Fibroblast of the conjunctiva (primary cell): ENCODE measurements at regions not wholly inside any gene's neighbourhood (a gene's known extent, or its start where the extent isn't known, plus 50 kb on each side); places are given as distances from the start of the nearest gene placed in this dataset.
"Not testable (repeated sequence)": the region's sequence is repeated elsewhere in the genome, so short reads cannot be mapped to it uniquely, and the experiment has no call there.

Source experiments
- DNase-seq: peaks from one replicate; pipeline ENCODE4 v3.0.0-alpha.2; 2010; ENCODE audit warnings: low read depth

DNA sequence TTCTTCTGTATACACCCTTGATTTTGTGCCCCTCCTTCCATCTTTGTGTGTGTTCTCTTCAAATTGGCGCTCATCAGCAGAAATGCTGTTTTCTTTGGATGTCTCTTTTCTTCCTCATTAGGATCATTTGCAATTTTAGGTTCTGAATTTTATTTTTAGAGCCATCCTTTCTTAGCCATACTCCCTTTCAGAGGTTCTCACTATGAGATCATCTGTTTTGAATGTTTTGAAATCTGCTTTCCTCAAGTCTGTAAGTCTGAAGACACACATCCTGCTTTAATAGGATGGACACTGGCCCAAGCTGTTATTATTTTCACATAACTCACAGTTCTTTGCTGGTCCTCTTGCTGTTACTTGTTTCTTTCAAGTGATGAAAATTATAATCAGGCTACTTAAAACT, 124.8 kb downstream of the BDH1 start:
- no peak for DNase-seq

DNA sequence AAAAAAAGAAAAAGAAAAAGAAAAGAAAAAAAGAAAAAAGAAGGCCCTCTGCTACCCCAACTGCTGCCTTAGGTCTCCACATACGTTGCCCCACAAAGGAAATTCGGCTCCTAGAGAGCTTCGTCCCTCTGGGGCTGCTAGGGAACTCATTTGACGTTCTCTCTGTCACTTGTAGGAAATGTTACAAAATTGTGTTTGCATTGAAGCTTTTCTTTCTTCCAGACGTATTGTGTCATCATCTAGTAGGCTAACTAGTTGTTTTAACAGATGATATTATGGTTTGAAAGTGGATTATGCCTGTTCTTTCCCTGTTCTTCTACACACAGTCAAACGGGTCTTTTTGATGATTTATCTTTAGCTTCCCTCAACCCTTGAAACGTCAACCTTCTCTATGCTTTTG, 125.3 kb downstream of the BDH1 start:
- no peak for DNase-seq

- DNase-seq, result no peak
Observed at GRCh38 chr3:197428952-197429351, 126.8 kb downstream of the BDH1 start.

GRCh38 chr3:197428117-197428801, 127.5 kb downstream of the BDH1 start:
- DNase-seq, result no peak

- no peak for DNase-seq
Observed at GRCh38 chr3:197427021-197427420, 128.6 kb upstream of the DLG1 start.

DNA sequence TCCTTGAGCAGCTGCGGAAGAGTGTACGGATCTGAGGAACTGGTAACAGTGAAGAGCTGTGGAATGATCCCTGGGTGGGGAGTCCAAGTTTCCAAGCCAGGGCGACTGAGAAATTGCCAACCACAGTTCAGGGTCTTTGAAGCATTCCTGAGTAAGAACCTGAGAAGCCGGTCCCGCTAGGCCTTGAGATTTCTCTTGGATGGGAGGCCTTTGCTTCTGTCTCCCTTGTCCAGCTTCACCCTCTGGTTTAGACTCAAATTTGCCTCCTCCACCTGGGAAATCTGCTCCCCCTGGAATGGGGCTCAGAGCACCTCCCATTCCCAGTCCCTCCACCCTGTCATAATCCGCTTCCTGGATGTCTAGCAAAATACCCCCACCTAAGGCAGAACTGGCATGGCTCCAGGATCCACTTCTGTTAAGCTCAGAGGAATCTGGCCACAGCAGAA, 127.7 kb upstream of the DLG1 start:
- no peak for DNase-seq

DNA sequence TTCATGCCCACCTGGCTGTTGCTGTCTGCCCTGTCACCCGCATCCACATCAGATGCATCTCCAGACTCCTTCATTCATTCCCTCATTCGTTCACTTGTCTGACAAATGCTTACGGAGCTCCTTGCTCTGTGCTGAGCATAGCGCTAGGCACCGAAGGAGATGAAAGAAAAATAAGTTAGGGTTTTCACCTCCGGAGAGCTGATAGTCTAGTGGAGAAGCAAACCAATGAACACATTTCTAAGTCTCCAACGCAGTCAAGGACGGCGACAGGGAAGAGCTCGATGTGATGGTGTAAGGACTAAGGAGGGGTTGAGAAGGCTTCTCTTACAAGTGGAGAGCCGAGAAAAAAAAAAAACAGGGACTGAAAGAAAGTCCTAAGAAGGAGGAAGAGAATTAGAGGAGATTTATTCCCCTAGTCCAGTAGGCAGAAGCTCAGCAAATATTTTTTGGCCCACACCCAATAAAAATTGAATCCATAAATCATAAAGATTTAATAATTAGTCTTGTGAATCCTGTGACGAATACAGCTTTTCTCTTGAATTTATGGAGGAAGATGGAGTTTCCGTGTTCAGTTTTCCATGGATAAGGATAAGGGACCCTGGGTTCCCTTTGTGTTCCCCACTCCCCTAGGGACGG, 127.2 kb upstream of the DLG1 start:
- no peak for DNase-seq

GRCh38 chr3:197424674-197425484, 126.5 kb upstream of the DLG1 start:
- DNase-seq, result no peak

- DNase-seq, result no peak
Observed at GRCh38 chr3:197424266-197424665, 125.9 kb upstream of the DLG1 start.

GRCh38 chr3:197423376-197423775, 125.0 kb upstream of the DLG1 start:
- no peak for DNase-seq

DNA sequence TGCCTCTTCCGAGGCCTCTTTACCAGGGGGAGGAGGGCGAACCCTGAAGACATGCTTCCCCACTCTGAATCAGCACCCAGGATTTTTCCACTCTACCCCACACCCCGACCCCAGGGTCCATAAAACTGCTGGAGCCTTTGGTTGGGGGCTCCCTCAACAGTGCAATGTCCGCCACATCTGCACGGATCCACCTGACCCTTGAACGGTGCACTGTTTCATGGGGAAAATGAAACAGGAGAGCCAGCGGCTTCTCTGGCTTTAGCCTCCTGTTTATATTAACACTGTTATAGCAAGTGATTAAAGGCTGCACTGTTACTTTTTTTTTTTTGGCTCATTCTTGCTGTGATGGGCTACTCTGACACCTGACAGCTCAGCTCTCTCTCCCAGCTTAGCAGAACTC, 124.1 kb upstream of the DLG1 start:
- no peak for DNase-seq

DNA sequence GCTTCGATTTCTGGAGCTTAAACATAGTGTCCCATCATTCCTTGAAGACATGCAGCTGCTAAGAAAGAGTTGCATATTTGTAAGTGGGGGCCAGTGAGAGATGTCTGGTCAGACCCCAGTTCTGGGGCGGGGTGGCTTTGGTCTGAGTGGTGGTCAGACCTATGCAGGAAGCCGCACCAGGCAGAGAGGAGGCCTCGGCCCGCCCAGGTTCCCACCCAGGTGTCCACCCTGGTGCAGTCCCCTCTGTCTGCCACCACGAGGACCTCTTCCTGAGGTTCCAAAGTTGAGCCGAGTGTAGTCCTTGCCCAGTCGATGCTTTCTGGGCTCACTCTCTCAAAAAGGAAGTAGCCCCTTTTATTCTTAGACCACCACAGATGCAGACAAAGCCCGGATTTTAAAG, 122.6 kb upstream of the DLG1 start:
- DNase-seq, result no peak

- DNase-seq, result no peak
Observed at GRCh38 chr3:197420566-197420965, 122.2 kb upstream of the DLG1 start.

DNA sequence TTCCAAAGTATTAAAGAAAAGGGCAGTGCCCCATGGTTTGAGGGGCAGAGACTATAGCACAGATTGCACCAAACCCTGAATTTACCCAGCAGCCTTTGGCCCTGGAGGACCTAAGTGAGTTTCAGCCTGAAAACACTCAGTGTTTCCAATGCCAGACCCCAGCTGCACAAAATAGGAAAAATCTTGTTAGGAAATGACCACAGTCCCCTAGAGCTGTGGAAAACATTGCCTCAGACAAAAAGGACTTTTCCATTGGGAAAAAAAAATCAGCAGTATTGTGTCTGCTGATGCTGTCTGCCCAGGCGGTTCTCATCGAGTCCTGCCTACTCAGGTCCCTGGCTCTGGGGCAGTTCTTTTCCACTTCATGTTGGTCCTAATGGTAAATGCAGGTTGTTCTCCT, 121.7 kb upstream of the DLG1 start:
- no peak for DNase-seq

GRCh38 chr3:197419696-197420095, 121.3 kb upstream of the DLG1 start:
- DNase-seq, result no peak

- no peak for DNase-seq
Observed at GRCh38 chr3:197417911-197418618, 119.7 kb upstream of the DLG1 start.

DNA sequence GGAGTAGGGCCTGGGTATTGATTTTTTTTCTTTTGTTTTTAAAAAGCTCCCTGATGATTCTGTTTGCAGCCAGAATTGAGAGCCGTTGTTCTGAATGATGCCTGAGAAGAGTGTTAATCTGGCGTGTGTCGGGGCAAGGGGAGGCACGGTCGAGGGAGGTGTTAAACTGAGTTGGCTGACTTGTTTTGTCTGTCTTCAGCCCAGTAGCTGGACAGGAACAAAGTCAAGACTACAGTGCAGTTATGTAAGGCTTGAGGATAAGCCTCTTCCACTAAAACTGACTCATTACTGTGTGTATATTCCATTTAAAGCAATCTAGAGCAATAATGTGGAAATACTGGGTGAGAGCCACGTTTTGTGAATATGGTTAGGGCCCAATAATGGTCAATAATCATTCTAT, 119.0 kb upstream of the DLG1 start:
- no peak for DNase-seq

DNA sequence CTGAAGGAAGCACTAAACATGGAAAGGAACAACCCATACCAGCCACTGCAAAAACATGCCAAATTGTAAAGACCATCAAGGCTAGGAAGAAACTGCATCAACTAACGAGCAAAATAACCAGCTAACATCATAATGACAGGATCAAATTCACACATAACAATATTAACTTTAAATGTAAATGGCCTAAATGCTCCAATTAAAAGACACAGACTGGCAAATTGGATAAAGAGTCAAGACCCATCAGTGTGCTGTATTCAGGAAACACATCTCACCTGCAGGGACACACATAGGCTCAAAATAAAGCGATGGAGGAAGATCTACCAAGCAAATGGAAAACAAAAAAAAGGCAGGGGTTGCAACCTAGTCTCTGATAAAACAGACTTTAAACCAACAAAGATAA, 113.5 kb upstream of the DLG1 start:
- DNase-seq, result not testable (repeated sequence)

GRCh38 chr3:197410170-197410569, 111.8 kb upstream of the DLG1 start:
- not testable (repeated sequence) for DNase-seq

DNA sequence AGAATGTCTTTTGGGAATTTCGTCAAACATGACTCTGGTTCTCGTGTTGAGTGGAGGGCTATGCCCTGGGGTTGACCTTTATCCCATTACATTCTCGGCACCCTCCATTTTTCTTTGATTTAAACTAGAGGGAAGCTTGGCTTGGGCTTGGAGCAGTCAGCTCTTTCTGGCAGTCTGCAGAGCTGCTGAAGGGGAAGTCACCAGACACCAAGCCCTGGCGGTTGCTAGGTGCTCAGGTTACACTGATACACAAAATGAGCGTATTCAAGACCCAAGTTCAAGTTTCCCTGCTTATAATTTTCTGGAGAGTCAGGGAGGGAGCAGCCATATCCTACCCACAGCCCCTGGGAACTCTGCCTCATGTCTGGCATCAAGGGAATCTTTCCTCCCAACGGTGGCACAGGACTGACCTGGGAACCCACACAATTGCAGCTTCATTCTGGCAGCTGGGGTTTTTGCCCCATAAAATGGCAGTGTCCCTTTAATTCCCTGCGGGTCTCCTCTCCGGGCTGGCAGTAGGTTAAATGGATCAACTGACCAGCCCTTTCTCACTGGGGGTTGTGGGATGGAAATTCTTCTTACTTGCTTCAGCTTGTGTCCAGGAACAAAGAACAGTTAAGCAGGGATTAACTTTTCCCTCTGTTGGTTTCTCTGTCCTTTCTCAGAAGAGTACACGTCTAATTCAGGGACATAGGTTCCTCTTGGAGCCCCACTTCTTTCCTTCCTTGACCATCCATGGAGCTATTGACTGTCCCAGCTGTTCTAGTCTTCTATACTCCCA, 110.0 kb upstream of the DLG1 start:
- DNase-seq, result no peak

DNA sequence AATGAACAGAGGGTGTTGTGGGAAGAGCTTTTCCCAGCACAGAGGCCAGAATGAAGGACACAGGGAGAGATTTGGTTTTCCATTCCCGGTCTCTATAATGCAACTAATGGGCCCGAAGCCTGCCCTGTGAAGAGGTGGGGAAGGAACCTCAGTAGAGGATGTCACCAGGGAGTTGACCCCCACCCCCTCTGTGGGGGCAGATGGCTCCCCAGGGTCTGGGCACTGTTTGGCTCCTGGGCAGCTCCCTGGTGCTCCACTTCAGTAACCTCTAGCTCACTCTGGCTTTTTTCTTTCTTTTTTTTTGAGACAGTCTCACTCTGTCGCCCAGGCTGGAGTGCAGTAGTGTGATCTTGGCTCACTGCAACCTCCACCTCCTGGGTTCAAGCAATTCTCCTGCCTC, 109.1 kb upstream of the DLG1 start:
- DNase-seq, result no peak

- DNase-seq, result no peak
Observed at GRCh38 chr3:197407053-197407452, 108.6 kb upstream of the DLG1 start.
